ACC112 (cell line): ENCODE measurements at regions not wholly inside any gene's neighbourhood (a gene's known extent, or its start where the extent isn't known, plus 50 kb on each side); places are given as distances from the start of the nearest gene placed in this dataset.

Experiments used
- H2AFZ ChIP-seq: fragments of 200-600 bp; sonication (generic); one replicate; pipeline ENCODE4 v1.6.0; 2017; ENCODE audit warnings: antibody characterized with exemption, low read length; ENCODE audit not compliant: unreplicated experiment
- H3K27ac ChIP-seq: fragments of 200-600 bp; sonication (generic); 2 replicates; pipeline ENCODE4 v1.5.1; 2014; ENCODE audit warnings: low read depth, mild to moderate bottlenecking, antibody characterized with exemption, low read length, moderate library complexity
- H3K27me3 ChIP-seq: fragments of 200-600 bp; sonication (generic); 2 replicates; pipeline ENCODE4 v1.6.1; 2014; ENCODE audit warnings: mild to moderate bottlenecking, antibody characterized with exemption, low read length, moderate library complexity, mixed read lengths; ENCODE audit not compliant: insufficient read depth
- H3K36me3 ChIP-seq: fragments of 200-600 bp; sonication (generic); 2 replicates; pipeline ENCODE4 v1.6.1; 2016; ENCODE audit warnings: mild to moderate bottlenecking, antibody characterized with exemption, low read length, moderate library complexity, mixed read lengths; ENCODE audit not compliant: insufficient read depth
- H3K4me1 ChIP-seq: fragments of 200-600 bp; sonication (generic); one replicate; pipeline ENCODE4 v1.6.1; 2016; ENCODE audit warnings: low read length, mixed read lengths; ENCODE audit not compliant: insufficient read depth, unreplicated experiment, control insufficient read depth
- H3K4me3 ChIP-seq: fragments of 200-600 bp; sonication (generic); 2 replicates; pipeline ENCODE4 v1.5.1; 2014; ENCODE audit warnings: mild to moderate bottlenecking, low read depth, low read length
- H3K79me2 ChIP-seq: fragments of 200-600 bp; sonication (generic); one replicate; pipeline ENCODE4 v1.6.0; 2016; ENCODE audit warnings: low read length; ENCODE audit not compliant: control insufficient read depth, unreplicated experiment, insufficient read depth

GRCh38 chr12:107492393-107493134, 193.0 kb upstream of the PWP1 start:
- H3K27me3 ChIP-seq, result no peaks in the 10 kb centered on the region
- no peak overlapping the region for H3K4me3 ChIP-seq
- H2AFZ ChIP-seq, result no peak overlapping the region

GRCh38 chr12:107493135-107493494, 192.5 kb upstream of the PWP1 start:
- Histone ChIP-seq H3K4me3 (no peak overlapping the region), H3K4me1 (no peaks in the 10 kb centered on the region), H3K27me3 (no peaks in the 10 kb centered on the region), H3K27ac (no peak overlapping the region), H2AFZ (no peak overlapping the region), H3K79me2 (no peaks in the 10 kb centered on the region), H3K36me3 (no peaks in the 10 kb centered on the region)

More at GRCh38 chr12:107492393-107493134, 193.0 kb upstream of the PWP1 start:
- Histone ChIP-seq H3K79me2 (no peaks in the 10 kb centered on the region), H3K27ac (no peak overlapping the region), H3K4me1 (no peaks in the 10 kb centered on the region), H3K36me3 (no peaks in the 10 kb centered on the region)

GRCh38 chr12:107493666-107494065, 191.9 kb upstream of the PWP1 start:
- no peaks in the 10 kb centered on the region for H3K36me3 ChIP-seq
- H2AFZ ChIP-seq, result no peak overlapping the region
- H3K27ac ChIP-seq, result no peak overlapping the region
- no peak overlapping the region for H3K4me3 ChIP-seq
- H3K27me3 ChIP-seq, result no peaks in the 10 kb centered on the region
- no peaks in the 10 kb centered on the region for H3K79me2 ChIP-seq
- H3K4me1 ChIP-seq, result no peaks in the 10 kb centered on the region

- H3K4me1 ChIP-seq, result no peaks in the 10 kb centered on the region
Observed at GRCh38 chr12:107494331-107494730, 191.3 kb upstream of the PWP1 start.

GRCh38 chr12:107495604-107496003, 190.0 kb upstream of the PWP1 start:
- no peaks in the 10 kb centered on the region for H3K27me3 ChIP-seq
- H3K27ac ChIP-seq, result no peak overlapping the region
- no peak overlapping the region for H3K4me3 ChIP-seq
- no peaks in the 10 kb centered on the region for H3K36me3 ChIP-seq
- H3K4me1 ChIP-seq, result no peaks in the 10 kb centered on the region
- no peaks in the 10 kb centered on the region for H3K79me2 ChIP-seq
- H2AFZ ChIP-seq, result no peak overlapping the region

More at GRCh38 chr12:107494331-107494730, 191.3 kb upstream of the PWP1 start:
- H3K79me2 ChIP-seq, result no peaks in the 10 kb centered on the region
- no peaks in the 10 kb centered on the region for H3K36me3 ChIP-seq
- no peaks in the 10 kb centered on the region for H3K27me3 ChIP-seq
- H2AFZ ChIP-seq, result no peak overlapping the region
- no peak overlapping the region for H3K4me3 ChIP-seq
- H3K27ac ChIP-seq, result no peak overlapping the region

GRCh38 chr12:107497231-107497630, 188.4 kb upstream of the PWP1 start:
- H3K4me1 ChIP-seq, result no peaks in the 10 kb centered on the region
- H2AFZ ChIP-seq, result no peak overlapping the region
- no peaks in the 10 kb centered on the region for H3K27me3 ChIP-seq
- no peak overlapping the region for H3K27ac ChIP-seq
- no peaks in the 10 kb centered on the region for H3K79me2 ChIP-seq
- no peaks in the 10 kb centered on the region for H3K36me3 ChIP-seq
- no peak overlapping the region for H3K4me3 ChIP-seq

GRCh38 chr12:107500307-107500706, 185.3 kb upstream of the PWP1 start:
- no peaks in the 10 kb centered on the region for H3K79me2 ChIP-seq
- H3K27me3 ChIP-seq, result no peaks in the 10 kb centered on the region
- H2AFZ ChIP-seq, result no peak overlapping the region
- H3K27ac ChIP-seq, result no peak overlapping the region
- H3K36me3 ChIP-seq, result no peaks in the 10 kb centered on the region
- H3K4me1 ChIP-seq, result no peaks in the 10 kb centered on the region
- no peak overlapping the region for H3K4me3 ChIP-seq

- no peaks in the 10 kb centered on the region for H3K36me3 ChIP-seq
- H3K4me3 ChIP-seq, result no peak overlapping the region
- H3K27me3 ChIP-seq, result no peaks in the 10 kb centered on the region
- no peaks in the 10 kb centered on the region for H3K4me1 ChIP-seq
- no peaks in the 10 kb centered on the region for H3K79me2 ChIP-seq
- H2AFZ ChIP-seq, result no peak overlapping the region
- H3K27ac ChIP-seq, result no peak overlapping the region
Observed at GRCh38 chr12:107501681-107502080, 183.9 kb upstream of the PWP1 start.

GRCh38 chr12:107503129-107503855, 182.3 kb upstream of the PWP1 start:
- no peaks in the 10 kb centered on the region for H3K27me3 ChIP-seq
- H3K36me3 ChIP-seq, result no peaks in the 10 kb centered on the region
- no peaks in the 10 kb centered on the region for H3K4me1 ChIP-seq
- H3K4me3 ChIP-seq, result no peak overlapping the region
- no peak overlapping the region for H3K27ac ChIP-seq
- H3K79me2 ChIP-seq, result no peaks in the 10 kb centered on the region
- no peak overlapping the region for H2AFZ ChIP-seq

- H3K4me1 ChIP-seq, result no peaks in the 10 kb centered on the region
- no peak overlapping the region for H3K27ac ChIP-seq
- H3K36me3 ChIP-seq, result no peaks in the 10 kb centered on the region
- H2AFZ ChIP-seq, result no peak overlapping the region
- H3K27me3 ChIP-seq, result no peaks in the 10 kb centered on the region
- H3K79me2 ChIP-seq, result no peaks in the 10 kb centered on the region
- H3K4me3 ChIP-seq, result no peak overlapping the region
Observed at GRCh38 chr12:107503887-107504885, 181.4 kb upstream of the PWP1 start.
